Astrocyte of the hippocampus (primary cell): ENCODE measurements at regions not wholly inside any gene's neighbourhood (a gene's known extent, or its start where the extent isn't known, plus 50 kb on each side); places are given as distances from the start of the nearest gene placed in this dataset.
"Not testable (repeated sequence)": the region's sequence is repeated elsewhere in the genome, so short reads cannot be mapped to it uniquely, and the experiment has no call there.

Source experiments
- DNase-seq: peaks from one replicate; pipeline ENCODE4 v3.0.0; 2011; ENCODE audit warnings: low read depth, low spot score

- DNase-seq = not testable (repeated sequence)
Observed at GRCh38 chr21:6093870-6094269, 4427.5 kb upstream of the TPTE start.

GRCh38 chr21:6095304-6095703, 4426.1 kb upstream of the TPTE start:
- not testable (repeated sequence) for DNase-seq

- not testable (repeated sequence) for DNase-seq
Observed at GRCh38 chr21:6096560-6097424, 4424.6 kb upstream of the TPTE start.

- not testable (repeated sequence) for DNase-seq
Observed at GRCh38 chr21:6097736-6098135, 4423.6 kb upstream of the TPTE start.

- DNase-seq = not testable (repeated sequence)
Observed at GRCh38 chr21:6098191-6098935, 4423.0 kb upstream of the TPTE start.

- DNase-seq = not testable (repeated sequence)
Observed at GRCh38 chr21:6101588-6101987, 4419.8 kb upstream of the TPTE start.

- not testable (repeated sequence) for DNase-seq
Observed at GRCh38 chr21:6104546-6104945, 4416.8 kb upstream of the TPTE start.

GRCh38 chr21:6106686-6107567, 4414.5 kb upstream of the TPTE start:
- DNase-seq = not testable (repeated sequence)

GRCh38 chr21:6108894-6109293, 4412.5 kb upstream of the TPTE start:
- DNase-seq = not testable (repeated sequence)

- peak; percentile 5 for DNase-seq
Observed at GRCh38 chr21:6109774-6110173, 4411.6 kb upstream of the TPTE start.

- not testable (repeated sequence) for DNase-seq
Observed at GRCh38 chr21:6110716-6111343, 4410.6 kb upstream of the TPTE start.

- DNase-seq = not testable (repeated sequence)
Observed at GRCh38 chr21:6111354-6111753, 4410.0 kb upstream of the TPTE start.

GRCh38 chr21:6118336-6118735, 4403.0 kb upstream of the TPTE start:
- not testable (repeated sequence) for DNase-seq

- not testable (repeated sequence) for DNase-seq
Observed at GRCh38 chr21:6120863-6121262, 4400.5 kb upstream of the TPTE start.

GRCh38 chr21:6122629-6123028, 4398.8 kb upstream of the TPTE start:
- DNase-seq = not testable (repeated sequence)

- DNase-seq = not testable (repeated sequence)
Observed at GRCh38 chr21:6123224-6123623, 4398.2 kb upstream of the TPTE start.

GRCh38 chr21:6125549-6126240, 4395.7 kb upstream of the TPTE start:
- peak; percentile 67 for DNase-seq

GRCh38 chr21:6126976-6127732, 4394.2 kb upstream of the TPTE start:
- not testable (repeated sequence) for DNase-seq

- not testable (repeated sequence) for DNase-seq
Observed at GRCh38 chr21:6130734-6131133, 4390.6 kb upstream of the TPTE start.

GRCh38 chr21:6133373-6133772, 4388.0 kb upstream of the TPTE start:
- not testable (repeated sequence) for DNase-seq
